ENCODE measurements at regions not wholly inside any gene's neighbourhood (a gene's known extent, or its start where the extent isn't known, plus 50 kb on each side); places are given as distances from the start of the nearest gene placed in this dataset.
A peak's percentile ranks its signal among the peaks of the same experiment; 100 is the strongest.

- Histone ChIP-seq H3K4me3 (no peak overlapping the region), H3K27me3 (no peaks in the 10 kb centered on the region), H3K27ac (no peak overlapping the region), H3K9me3 (no peaks in the 10 kb centered on the region), H3K4me1 (peaks cover 0 to 28% (median 10%) of the 10 kb centered on the region in 4 donors), H3K36me3 (no peaks in the 10 kb centered on the region)
- in situ Hi-C loops (cut with MboI; ENCODE audit: low pct_ligation_motif_present in 1 of 4, low pct_unique_long_range_greater_than_20kb in 1 of 4, low sequenced_read_pairs in 3 of 4) (no loop called here), intact Hi-C loops (cut with DNase I; ENCODE audit: low total_unique reads) (no loop called here)
- WGBS, 2 donors (ENCODE audit: low coverage in 1 of 2): 91 to 95% methylated on average over 6 of the region's 6 CpGs
- no peak for TF ChIP-seq EP300 (IDR thresholded peaks at IDR 0.05; ENCODE audit: low read depth)
- no peak for TF ChIP-seq POLR2A (IDR thresholded peaks at IDR 0.05)
- no peak for TF ChIP-seq POLR2AphosphoS5 (IDR thresholded peaks at IDR 0.05)
- TF ChIP-seq CTCF (IDR thresholded peaks at IDR 0.05): no peak
- DNase-seq: no peak
Measured at GRCh38 chr16:18047761-18048160, 288.8 kb downstream of the NPIPA8 start.

- Histone ChIP-seq H3K4me1 (peaks cover 0 to 34% (median 20%) of the 10 kb centered on the region in 4 donors), H3K27me3 (no peaks in the 10 kb centered on the region), H3K9me3 (no peaks in the 10 kb centered on the region), H3K27ac (no peak overlapping the region), H3K4me3 (no peak overlapping the region), H3K36me3 (no peaks in the 10 kb centered on the region)
- intact Hi-C loops (cut with DNase I; ENCODE audit: low total_unique reads) (no loop called here), in situ Hi-C loops (cut with MboI; ENCODE audit: low pct_ligation_motif_present in 1 of 4, low pct_unique_long_range_greater_than_20kb in 1 of 4, low sequenced_read_pairs in 3 of 4) (no loop called here)
- WGBS, 2 donors (ENCODE audit: low coverage in 1 of 2): 68 to 74% methylated on average over 4 to 6 of the region's 6 CpGs
- DNase-seq: no peak
- TF ChIP-seq POLR2A (IDR thresholded peaks at IDR 0.05): no peak
- TF ChIP-seq EP300 (IDR thresholded peaks at IDR 0.05; ENCODE audit: low read depth): no peak
- TF ChIP-seq CTCF (IDR thresholded peaks at IDR 0.05): no peak
- TF ChIP-seq POLR2AphosphoS5 (IDR thresholded peaks at IDR 0.05): no peak
Measured at GRCh38 chr16:18045356-18045755, 291.2 kb downstream of the NPIPA8 start.

DNA sequence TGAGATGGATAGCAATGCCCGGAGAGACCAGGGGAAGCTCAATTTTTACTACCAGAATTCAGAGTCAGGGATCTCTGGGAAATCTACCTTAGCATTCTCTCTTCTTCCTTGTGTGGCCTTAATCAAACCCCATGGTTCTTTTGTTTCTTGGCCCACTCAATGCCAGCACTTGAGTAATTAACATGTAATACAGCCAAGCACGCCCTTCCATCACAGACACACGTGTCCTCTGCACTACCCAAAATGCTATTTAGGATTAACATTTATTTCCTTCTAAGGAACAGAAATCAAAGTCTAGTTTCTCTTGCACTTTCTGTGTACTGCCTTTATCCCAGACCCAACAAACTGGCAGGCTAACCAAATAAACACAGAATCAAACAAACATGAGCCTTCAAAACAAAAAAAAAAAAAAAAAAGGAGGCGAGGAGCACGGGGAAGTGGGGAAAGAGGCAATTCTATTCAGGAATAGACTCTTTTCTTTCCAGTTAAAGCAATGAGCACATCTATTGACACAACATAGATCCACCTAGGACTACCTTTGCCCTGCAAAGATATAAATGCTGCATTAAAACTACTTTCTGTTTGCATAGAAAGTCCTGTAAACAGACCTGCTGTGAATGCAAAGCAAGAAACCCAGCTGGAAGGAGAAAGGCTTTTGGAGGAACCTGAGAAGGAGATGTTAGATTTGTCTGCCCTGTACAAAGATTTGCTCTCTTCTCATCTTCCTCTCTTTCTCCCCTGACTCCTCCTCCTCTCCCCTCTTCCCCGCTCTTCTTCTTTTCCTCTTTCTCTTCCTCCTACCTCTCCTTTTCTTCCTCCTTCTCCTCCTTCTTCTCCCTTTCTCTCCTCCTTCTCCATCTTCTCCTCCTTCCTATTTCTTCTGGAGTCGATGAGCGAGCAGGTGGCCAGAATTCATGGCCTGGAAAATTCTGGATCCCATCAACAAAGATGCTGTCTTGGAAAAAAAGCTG lies 294.4 kb downstream of the NPIPA8 start:
- in situ Hi-C loops (cut with MboI; ENCODE audit: low pct_ligation_motif_present in 1 of 4, low pct_unique_long_range_greater_than_20kb in 1 of 4, low sequenced_read_pairs in 3 of 4): no loop called here
- Histone ChIP-seq H3K4me1 (peaks cover 0 to 19% (median 13%) of the 10 kb centered on the region in 4 donors), H3K27ac (peak overlapping the region; percentile 67 to 74 (median 70)), H3K27me3 (no peaks in the 10 kb centered on the region), H3K9me3 (no peaks in the 10 kb centered on the region), H3K4me3 (no peak overlapping the region), H3K36me3 (no peaks in the 10 kb centered on the region)
- 27 to 30% methylated on average over 5 to 8 of the region's 8 CpGs for WGBS, 2 donors (ENCODE audit: low coverage in 1 of 2)
- peak; percentile 20 for DNase-seq
- TF ChIP-seq POLR2AphosphoS5 (IDR thresholded peaks at IDR 0.05) (peak in 2 of 3 donors; percentile 25 to 41), CTCF (IDR thresholded peaks at IDR 0.05) (no peak)
- intact Hi-C loops (cut with DNase I; ENCODE audit: low total_unique reads): no loop called here

GRCh38 chr16:18039931-18040330 lies 296.6 kb downstream of the NPIPA8 start:
- no peak overlapping the region for H3K4me3 ChIP-seq
- TF ChIP-seq EP300 (IDR thresholded peaks at IDR 0.05; ENCODE audit: low read depth) (no peak), POLR2AphosphoS5 (IDR thresholded peaks at IDR 0.05) (no peak), CTCF (IDR thresholded peaks at IDR 0.05) (no peak), POLR2A (IDR thresholded peaks at IDR 0.05) (no peak)
- peaks cover 0 to 19% (median 13%) of the 10 kb centered on the region in 4 donors for H3K4me1 ChIP-seq
- H3K9me3 ChIP-seq: no peaks in the 10 kb centered on the region
- H3K27ac ChIP-seq: no peak overlapping the region
- H3K36me3 ChIP-seq: no peaks in the 10 kb centered on the region
- in situ Hi-C loops (cut with MboI; ENCODE audit: low pct_ligation_motif_present in 1 of 4, low pct_unique_long_range_greater_than_20kb in 1 of 4, low sequenced_read_pairs in 3 of 4) (no loop called here), intact Hi-C loops (cut with DNase I; ENCODE audit: low total_unique reads) (no loop called here)
- 42 to 93% methylated on average over 2 to 3 of the region's 3 CpGs for WGBS, 2 donors (ENCODE audit: low coverage in 1 of 2)
- H3K27me3 ChIP-seq: no peaks in the 10 kb centered on the region
- no peak for DNase-seq
